Type B pancreatic cell (in vitro differentiated cells): ENCODE measurements at regions not wholly inside any gene's neighbourhood (a gene's known extent, or its start where the extent isn't known, plus 50 kb on each side); places are given as distances from the start of the nearest gene placed in this dataset.

Source experiments
- DNase-seq: peaks from one replicate; pipeline ENCODE4 v3.0.0; 2021; ENCODE audit warnings: mixed read lengths; ENCODE audit not compliant: unreplicated experiment; ENCODE audit errors: extremely low spot score
- H3K27ac Mint-ChIP-seq: 2 replicates; pipeline ENCODE4 v1.8.0; 2021; ENCODE audit warnings: mild to moderate bottlenecking, mixed read lengths
- H3K27me3 Mint-ChIP-seq: 2 replicates; pipeline ENCODE4 v1.8.0; 2021; ENCODE audit warnings: mixed read lengths
- H3K36me3 Mint-ChIP-seq: 2 replicates; pipeline ENCODE4 v1.8.0; 2021; ENCODE audit warnings: mixed read lengths
- H3K4me1 Mint-ChIP-seq: one replicate; pipeline ENCODE4 v1.8.0; 2021; ENCODE audit warnings: mixed read lengths; ENCODE audit not compliant: unreplicated experiment
- H3K4me3 Mint-ChIP-seq: 2 replicates; pipeline ENCODE4 v1.8.0; 2021; ENCODE audit warnings: mild to moderate bottlenecking, mixed read lengths
- H3K9me3 Mint-ChIP-seq: 2 replicates; pipeline ENCODE4 v1.8.0; 2021; ENCODE audit warnings: mixed read lengths
- CTCF ChIP-seq: fragments of 200-600 bp; sonication (generic); conservative IDR thresholded peaks from 2 replicates; pipeline ENCODE4 v1.5.0; 2021; ENCODE audit warnings: antibody characterized with exemption, mild to moderate bottlenecking

DNA sequence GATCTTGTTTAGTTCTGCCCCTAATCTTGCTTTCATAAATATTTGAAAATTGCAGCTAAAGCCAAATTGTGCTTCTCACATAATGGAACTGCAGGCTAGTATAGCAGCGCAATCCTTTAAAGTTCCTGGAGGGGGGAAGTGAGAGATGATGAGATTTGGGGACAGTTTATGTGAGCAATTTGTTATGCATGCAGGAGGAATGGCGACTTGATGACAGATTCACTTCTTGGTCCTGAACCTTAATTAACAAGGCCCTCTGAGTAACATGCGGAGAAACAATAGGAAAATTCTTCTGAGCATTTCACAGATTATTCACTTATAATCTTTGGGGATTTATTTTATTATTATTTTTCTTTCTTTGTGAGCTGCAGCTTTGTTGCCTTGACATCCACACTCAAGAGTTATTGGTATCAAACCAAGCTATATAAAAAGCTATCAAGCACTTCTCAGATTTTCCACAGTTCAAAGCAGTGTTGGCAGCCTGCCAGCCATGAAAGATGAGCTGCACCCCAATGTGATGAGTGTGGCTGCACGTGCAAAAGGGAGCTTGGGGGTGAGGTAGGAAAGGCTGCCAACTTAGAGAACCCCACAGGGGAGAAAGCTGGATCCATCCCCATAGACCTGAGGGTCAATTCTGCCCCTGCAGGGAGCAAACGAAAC is 1662.2 kb upstream of the FLRT2 start:
- Mint-ChIP-seq H3K4me1 (peaks cover 16% of the 10 kb centered on the region), H3K4me3 (no peak overlapping the region), H3K9me3 (no peaks in the 10 kb centered on the region), H3K27ac (no peak overlapping the region), H3K27me3 (no peaks in the 10 kb centered on the region), H3K36me3 (no peaks in the 10 kb centered on the region)
- no peak for TF ChIP-seq CTCF
- DNase-seq = no peak

DNA sequence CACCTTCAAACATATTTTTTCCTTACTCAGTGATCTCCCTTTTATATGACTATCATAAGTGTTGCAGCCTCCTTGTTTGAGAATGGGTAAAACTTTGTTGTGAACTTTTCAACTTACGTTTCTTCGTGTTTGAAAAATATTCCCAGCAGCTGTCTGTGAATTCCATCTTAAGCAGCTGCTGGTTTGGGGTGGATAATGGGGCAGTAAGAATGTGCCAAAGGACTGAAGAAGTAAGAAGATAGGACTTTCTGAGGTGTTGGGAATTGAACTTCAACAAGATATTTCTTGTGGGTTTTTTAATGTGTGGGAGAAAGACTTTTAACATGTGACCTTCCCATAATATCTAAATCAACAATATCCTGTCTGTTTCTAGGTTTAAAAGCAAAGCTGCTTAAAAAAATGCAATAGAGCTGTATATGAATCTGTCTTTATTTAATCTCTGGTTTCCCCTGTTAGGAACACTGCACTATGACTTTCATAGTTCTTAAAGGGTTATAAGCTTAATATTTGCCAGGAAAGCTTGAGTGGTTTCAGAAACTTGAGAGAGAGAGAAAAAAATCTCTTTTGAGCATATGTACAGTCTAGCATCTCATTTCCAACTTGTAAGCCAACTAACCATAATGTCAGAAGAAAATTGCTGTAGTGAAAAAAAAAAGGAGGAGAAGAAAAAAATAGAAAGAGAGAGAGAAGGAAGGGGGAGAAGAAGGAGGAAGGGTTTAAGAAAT is 1659.2 kb upstream of the FLRT2 start:
- Mint-ChIP-seq H3K36me3 (no peaks in the 10 kb centered on the region), H3K4me3 (no peak overlapping the region), H3K4me1 (peaks cover 16% of the 10 kb centered on the region), H3K9me3 (no peaks in the 10 kb centered on the region), H3K27ac (no peak overlapping the region), H3K27me3 (no peaks in the 10 kb centered on the region)
- no peak for DNase-seq
- TF ChIP-seq CTCF = no peak

GRCh38 chr14:83873669-83874068 is 1656.3 kb upstream of the FLRT2 start:
- Mint-ChIP-seq H3K4me1 (no peaks in the 10 kb centered on the region), H3K27me3 (no peaks in the 10 kb centered on the region), H3K9me3 (no peaks in the 10 kb centered on the region), H3K27ac (no peak overlapping the region), H3K4me3 (no peak overlapping the region), H3K36me3 (no peaks in the 10 kb centered on the region)
- no peak for DNase-seq
- TF ChIP-seq CTCF = no peak

- no peak for DNase-seq
- no peak overlapping the region for H3K4me3 Mint-ChIP-seq
- TF ChIP-seq CTCF = no peak
- no peaks in the 10 kb centered on the region for H3K9me3 Mint-ChIP-seq
- no peaks in the 10 kb centered on the region for H3K36me3 Mint-ChIP-seq
- no peak overlapping the region for H3K27ac Mint-ChIP-seq
- no peaks in the 10 kb centered on the region for H3K4me1 Mint-ChIP-seq
- H3K27me3 Mint-ChIP-seq = no peaks in the 10 kb centered on the region
Observed at GRCh38 chr14:83874662-83875061, 1655.3 kb upstream of the FLRT2 start.

- no peak overlapping the region for H3K4me3 Mint-ChIP-seq
- no peak for DNase-seq
- no peak for TF ChIP-seq CTCF
- peaks cover 7% of the 10 kb centered on the region for H3K36me3 Mint-ChIP-seq
- H3K9me3 Mint-ChIP-seq = peaks cover 20% of the 10 kb centered on the region
- H3K4me1 Mint-ChIP-seq = peaks cover 6% of the 10 kb centered on the region
- no peaks in the 10 kb centered on the region for H3K27me3 Mint-ChIP-seq
- H3K27ac Mint-ChIP-seq = no peak overlapping the region
Observed at GRCh38 chr14:83883732-83884131, 1646.2 kb upstream of the FLRT2 start.
